ENCODE measurements at regions not wholly inside any gene's neighbourhood (a gene's known extent, or its start where the extent isn't known, plus 50 kb on each side); places are given as distances from the start of the nearest gene placed in this dataset.

- TF ChIP-seq, protein P1, sequence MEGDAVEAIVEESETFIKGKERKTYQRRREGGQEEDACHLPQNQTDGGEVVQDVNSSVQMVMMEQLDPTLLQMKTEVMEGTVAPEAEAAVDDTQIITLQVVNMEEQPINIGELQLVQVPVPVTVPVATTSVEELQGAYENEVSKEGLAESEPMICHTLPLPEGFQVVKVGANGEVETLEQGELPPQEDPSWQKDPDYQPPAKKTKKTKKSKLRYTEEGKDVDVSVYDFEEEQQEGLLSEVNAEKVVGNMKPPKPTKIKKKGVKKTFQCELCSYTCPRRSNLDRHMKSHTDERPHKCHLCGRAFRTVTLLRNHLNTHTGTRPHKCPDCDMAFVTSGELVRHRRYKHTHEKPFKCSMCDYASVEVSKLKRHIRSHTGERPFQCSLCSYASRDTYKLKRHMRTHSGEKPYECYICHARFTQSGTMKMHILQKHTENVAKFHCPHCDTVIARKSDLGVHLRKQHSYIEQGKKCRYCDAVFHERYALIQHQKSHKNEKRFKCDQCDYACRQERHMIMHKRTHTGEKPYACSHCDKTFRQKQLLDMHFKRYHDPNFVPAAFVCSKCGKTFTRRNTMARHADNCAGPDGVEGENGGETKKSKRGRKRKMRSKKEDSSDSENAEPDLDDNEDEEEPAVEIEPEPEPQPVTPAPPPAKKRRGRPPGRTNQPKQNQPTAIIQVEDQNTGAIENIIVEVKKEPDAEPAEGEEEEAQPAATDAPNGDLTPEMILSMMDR (IDR thresholded peaks at IDR 0.05 in 4 of 5, conservative IDR thresholded peaks at IDR 0.05 in 1 of 5): no peak
- no peak for TF ChIP-seq POLR2A (IDR thresholded peaks at IDR 0.05)
Observed at GRCh38 chr3:75985432-75985831, 200.1 kb upstream of the ZNF717 start.
